ENCODE measurements at regions not wholly inside any gene's neighbourhood (a gene's known extent, or its start where the extent isn't known, plus 50 kb on each side); places are given as distances from the start of the nearest gene placed in this dataset.

DNA sequence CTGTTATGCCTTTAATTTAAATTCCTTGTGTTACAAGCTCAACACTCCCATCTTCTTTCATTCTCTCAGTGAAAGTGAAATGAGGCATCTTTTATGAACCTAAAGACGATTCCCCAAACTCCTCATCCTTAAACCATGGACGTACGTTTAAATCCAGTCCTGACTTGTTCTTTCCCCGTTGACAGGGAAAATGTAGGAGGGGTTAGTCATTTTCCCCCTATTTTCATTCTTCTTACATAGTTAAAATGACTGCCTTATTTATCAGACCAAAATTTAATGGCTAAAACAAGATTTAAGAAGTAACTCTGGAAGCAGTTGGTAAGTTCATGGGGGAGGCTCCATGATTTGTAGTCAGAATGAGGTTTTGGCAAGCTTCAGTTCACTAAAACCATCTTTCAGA, 134.9 kb downstream of the KCNA5 start:
- TF ChIP-seq CTCF (IDR thresholded peaks at IDR 0.05) (no peak), POLR2A (IDR thresholded peaks at IDR 0.05) (no peak), EP300 (IDR thresholded peaks at IDR 0.05) (no peak)

Data from ovary (tissue), 3 donors.